Caco-2 (cell line): ENCODE measurements at regions not wholly inside any gene's neighbourhood (a gene's known extent, or its start where the extent isn't known, plus 50 kb on each side); places are given as distances from the start of the nearest gene placed in this dataset.

ENCODE experiments used
- BruUV-seq: library from RNA; stranded (reverse); fragments of 400-500 nt; replicated peaks from 2 replicates; lab custom pipeline; 2021; lab: Mats Ljungman, UMichigan
- CTCF ChIA-PET: fragments of 300-600 bp; sonication (Branson Sonifier 250); formaldehyde crosslinking; loops from one replicate; lab custom pipeline; 2022; ENCODE audit warnings: antibody characterized with exemption; lab: Charles Lee
- POLR2A ChIA-PET: fragments of 300-600 bp; sonication (Branson Sonifier 250); formaldehyde crosslinking; loops from one replicate; lab custom pipeline; 2022; ENCODE audit warnings: antibody characterized with exemption; lab: Charles Lee
- DNase-seq, 2 experiments: peaks; one replicate each; pipeline versions ENCODE4 v3.0.0 to v3.0.0-alpha.2; 2020 to 2022
- H3K27me3 ChIP-seq: replicated peaks from 2 replicates; pipeline ENCODE4 v1.6.0; 2011; ENCODE audit warnings: low read length; ENCODE audit not compliant: control insufficient read depth, insufficient read depth
- H3K36me3 ChIP-seq: 2 replicates; pipeline ENCODE4 v1.5.1; 2011; ENCODE audit warnings: low read length; ENCODE audit not compliant: control insufficient read depth, insufficient read depth
- H3K4me1 ChIP-seq: fragments of 250-450 bp; sonication (Bioruptor Pico); 2 replicates; pipeline ENCODE4 v1.5.1; 2020; ENCODE audit warnings: mild to moderate bottlenecking
- H3K4me3 ChIP-seq: 2 replicates; pipeline ENCODE4 v1.5.1; 2011; ENCODE audit warnings: low read depth, mild to moderate bottlenecking, control low read depth, low read length
- H3K9me3 ChIP-seq: fragments of 250-450 bp; sonication (Bioruptor Pico); 2 replicates; pipeline ENCODE4 v1.5.1; 2020; ENCODE audit warnings: mild to moderate bottlenecking, moderate library complexity
- H3K27ac Mint-ChIP-seq: one replicate; pipeline ENCODE4 v1.8.0; 2022; ENCODE audit warnings: mixed read lengths; ENCODE audit not compliant: unreplicated experiment
- H3K27me3 Mint-ChIP-seq: one replicate; pipeline ENCODE4 v1.8.0; 2022; ENCODE audit warnings: mixed read lengths; ENCODE audit not compliant: insufficient read depth, unreplicated experiment
- H3K36me3 Mint-ChIP-seq: one replicate; pipeline ENCODE4 v1.8.0; 2022; ENCODE audit warnings: mild to moderate bottlenecking, mixed read lengths; ENCODE audit not compliant: insufficient read depth, unreplicated experiment
- H3K4me1 Mint-ChIP-seq: one replicate; pipeline ENCODE4 v1.8.0; 2022; ENCODE audit warnings: low read depth, mixed read lengths; ENCODE audit not compliant: unreplicated experiment
- H3K4me3 Mint-ChIP-seq: one replicate; pipeline ENCODE4 v1.8.0; 2022; ENCODE audit warnings: mild to moderate bottlenecking, moderate library complexity, mixed read lengths; ENCODE audit not compliant: unreplicated experiment
- H3K9me3 Mint-ChIP-seq: one replicate; pipeline ENCODE4 v1.8.0; 2022; ENCODE audit warnings: mixed read lengths; ENCODE audit not compliant: unreplicated experiment
- intact Hi-C: fragments of 100-400 bp; cut with micrococcal nuclease; formaldehyde crosslinking; loops from one replicate; pipeline ENCODE4 v1.10.0; 2022; ENCODE audit not compliant: unreplicated experiment
- TF ChIP-seq, protein P1 (sequence below), 2 experiments: fragments of 200-600 bp in 1 of 2; IDR thresholded peaks; 1 replicate in 1 of 2; 2 replicates in 1 of 2; pipeline versions ENCODE4 v1.5.1 to v1.8.0; 2011 to 2022; ENCODE audit warnings: antibody characterized with exemption in 1 of 2, control low read depth in 1 of 2, inconsistent platforms in 1 of 2, low read depth in 1 of 2, low read length in 1 of 2, mild to moderate bottlenecking in 1 of 2, moderate library complexity in 1 of 2; ENCODE audit not compliant: insufficient read depth in 1 of 2, severe bottlenecking in 1 of 2, unreplicated experiment in 1 of 2

DNA sequence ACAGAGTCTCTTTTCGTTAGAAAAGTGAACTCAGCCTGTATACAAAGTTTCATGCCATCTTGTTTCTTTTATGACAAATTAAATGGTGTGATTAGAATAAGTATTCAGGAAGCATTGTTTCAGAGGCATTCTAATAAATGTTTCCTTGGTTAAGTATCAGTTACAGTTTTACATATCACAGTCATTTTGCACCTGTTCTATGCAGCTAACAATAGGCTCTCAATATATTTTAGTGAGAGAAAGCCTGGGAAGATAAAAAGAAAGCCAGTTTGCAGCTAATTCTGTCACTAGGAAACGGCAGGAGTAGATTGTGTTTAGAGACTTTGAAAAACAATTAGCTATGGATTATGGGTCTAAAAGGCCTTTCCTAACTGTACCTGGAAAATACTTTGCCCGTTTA is 252.8 kb downstream of the ZIC1 start:
- Histone ChIP-seq H3K36me3 (no peaks in the 10 kb centered on the region), H3K4me3 (no peak overlapping the region), H3K9me3 (no peaks in the 10 kb centered on the region), H3K27me3 (no peaks in the 10 kb centered on the region), H3K4me1 (no peaks in the 10 kb centered on the region)
- TF ChIP-seq, protein P1, sequence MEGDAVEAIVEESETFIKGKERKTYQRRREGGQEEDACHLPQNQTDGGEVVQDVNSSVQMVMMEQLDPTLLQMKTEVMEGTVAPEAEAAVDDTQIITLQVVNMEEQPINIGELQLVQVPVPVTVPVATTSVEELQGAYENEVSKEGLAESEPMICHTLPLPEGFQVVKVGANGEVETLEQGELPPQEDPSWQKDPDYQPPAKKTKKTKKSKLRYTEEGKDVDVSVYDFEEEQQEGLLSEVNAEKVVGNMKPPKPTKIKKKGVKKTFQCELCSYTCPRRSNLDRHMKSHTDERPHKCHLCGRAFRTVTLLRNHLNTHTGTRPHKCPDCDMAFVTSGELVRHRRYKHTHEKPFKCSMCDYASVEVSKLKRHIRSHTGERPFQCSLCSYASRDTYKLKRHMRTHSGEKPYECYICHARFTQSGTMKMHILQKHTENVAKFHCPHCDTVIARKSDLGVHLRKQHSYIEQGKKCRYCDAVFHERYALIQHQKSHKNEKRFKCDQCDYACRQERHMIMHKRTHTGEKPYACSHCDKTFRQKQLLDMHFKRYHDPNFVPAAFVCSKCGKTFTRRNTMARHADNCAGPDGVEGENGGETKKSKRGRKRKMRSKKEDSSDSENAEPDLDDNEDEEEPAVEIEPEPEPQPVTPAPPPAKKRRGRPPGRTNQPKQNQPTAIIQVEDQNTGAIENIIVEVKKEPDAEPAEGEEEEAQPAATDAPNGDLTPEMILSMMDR (IDR thresholded peaks at IDR 0.05; ENCODE audit: insufficient read depth in 1 of 2, low read depth in 1 of 2, low read length in 1 of 2, severe bottlenecking in 1 of 2, unreplicated experiment in 1 of 2), result no peak
- no peaks in the 10 kb centered on the region for H3K9me3 Mint-ChIP-seq
- no peaks in the 10 kb centered on the region for H3K36me3 Mint-ChIP-seq
- intact Hi-C loops, result no loop called here
- no peaks in the 10 kb centered on the region for H3K27me3 Mint-ChIP-seq
- H3K27ac Mint-ChIP-seq, result no peak overlapping the region
- POLR2A ChIA-PET, result no interaction called here
- H3K4me1 Mint-ChIP-seq, result no peaks in the 10 kb centered on the region
- no TSS peak for BruUV-seq
- CTCF ChIA-PET, result no interaction called here
- no peak for DNase-seq
- no peak overlapping the region for H3K4me3 Mint-ChIP-seq

DNA sequence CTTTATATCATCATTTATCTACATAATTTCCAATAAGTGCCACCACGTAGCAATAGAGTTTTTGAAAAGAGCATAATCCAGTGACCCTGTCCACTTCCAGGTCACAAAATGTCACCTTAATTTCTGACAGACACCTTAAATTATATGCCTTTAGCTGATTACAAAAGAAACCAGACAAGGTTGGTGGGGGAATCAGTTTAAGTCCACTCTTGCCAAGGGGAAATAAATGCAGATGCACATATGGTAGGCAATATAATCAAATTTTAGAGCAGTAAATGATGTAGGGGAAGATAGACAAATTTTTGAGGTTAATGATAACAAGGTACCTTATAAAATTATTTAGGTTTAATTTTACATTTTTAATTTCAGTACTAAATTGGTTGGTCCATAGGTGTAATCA is 253.5 kb downstream of the ZIC1 start:
- ChIA-PET POLR2A (no interaction called here), CTCF (no interaction called here)
- BruUV-seq, result no TSS peak
- H3K9me3 ChIP-seq, result no peaks in the 10 kb centered on the region
- H3K36me3 Mint-ChIP-seq, result no peaks in the 10 kb centered on the region
- no peaks in the 10 kb centered on the region for H3K27me3 Mint-ChIP-seq
- no peaks in the 10 kb centered on the region for H3K4me1 ChIP-seq
- no peak overlapping the region for H3K4me3 Mint-ChIP-seq
- no peak overlapping the region for H3K4me3 ChIP-seq
- intact Hi-C loops, result no loop called here
- H3K27me3 ChIP-seq, result no peaks in the 10 kb centered on the region
- DNase-seq, result no peak
- H3K9me3 Mint-ChIP-seq, result no peaks in the 10 kb centered on the region
- no peaks in the 10 kb centered on the region for H3K36me3 ChIP-seq
- H3K4me1 Mint-ChIP-seq, result no peaks in the 10 kb centered on the region
- H3K27ac Mint-ChIP-seq, result no peak overlapping the region
- TF ChIP-seq, protein P1 (IDR thresholded peaks at IDR 0.05; ENCODE audit: insufficient read depth in 1 of 2, low read depth in 1 of 2, low read length in 1 of 2, severe bottlenecking in 1 of 2, unreplicated experiment in 1 of 2), result no peak

DNA sequence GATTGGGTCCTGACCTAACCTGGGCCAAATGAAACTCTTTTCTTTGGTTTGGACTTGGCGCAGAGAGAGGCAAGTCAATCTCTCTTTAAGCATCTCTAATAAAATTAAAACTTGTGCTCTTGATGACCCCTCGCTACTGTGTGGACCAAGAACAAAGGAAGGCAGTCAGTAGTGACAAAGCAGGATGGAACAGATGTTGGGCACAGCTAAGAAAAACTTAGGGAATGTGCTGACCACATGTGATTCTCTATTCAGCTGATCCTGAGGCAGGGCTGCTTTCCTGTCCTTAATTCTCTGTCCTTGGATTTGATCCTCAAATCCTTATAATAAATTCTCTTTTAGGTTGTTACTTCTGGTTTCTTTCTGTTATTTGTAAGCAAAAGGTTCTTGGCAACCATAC is 259.9 kb downstream of the ZIC1 start:
- intact Hi-C loops, result no loop called here
- ChIA-PET POLR2A (no interaction called here), CTCF (no interaction called here)
- BruUV-seq, result no TSS peak
- no peak overlapping the region for H3K27ac Mint-ChIP-seq
- H3K27me3 Mint-ChIP-seq, result peaks cover 7% of the 10 kb centered on the region
- H3K4me3 Mint-ChIP-seq, result no peak overlapping the region
- DNase-seq, result no peak
- no peaks in the 10 kb centered on the region for H3K36me3 Mint-ChIP-seq
- H3K4me1 Mint-ChIP-seq, result no peaks in the 10 kb centered on the region
- Histone ChIP-seq H3K36me3 (no peaks in the 10 kb centered on the region), H3K4me3 (no peak overlapping the region), H3K9me3 (no peaks in the 10 kb centered on the region), H3K4me1 (no peaks in the 10 kb centered on the region), H3K27me3 (no peaks in the 10 kb centered on the region)
- TF ChIP-seq, protein P1 (IDR thresholded peaks at IDR 0.05; ENCODE audit: insufficient read depth in 1 of 2, low read depth in 1 of 2, low read length in 1 of 2, severe bottlenecking in 1 of 2, unreplicated experiment in 1 of 2), result no peak
- no peaks in the 10 kb centered on the region for H3K9me3 Mint-ChIP-seq
